NCI-H446 (cell line): ENCODE measurements at regions not wholly inside any gene's neighbourhood (a gene's known extent, or its start where the extent isn't known, plus 50 kb on each side); places are given as distances from the start of the nearest gene placed in this dataset.

Experiments used
- DNase-seq, 2 experiments: peaks; one replicate each; lab custom pipeline; 2025; lab: John Stamatoyannopoulos, UW

GRCh38 chr2:16173893-16174692 lies 233.7 kb downstream of the MYCN start:
- no peak for DNase-seq

GRCh38 chr2:16172324-16173175 lies 232.2 kb downstream of the MYCN start:
- no peak for DNase-seq

DNA sequence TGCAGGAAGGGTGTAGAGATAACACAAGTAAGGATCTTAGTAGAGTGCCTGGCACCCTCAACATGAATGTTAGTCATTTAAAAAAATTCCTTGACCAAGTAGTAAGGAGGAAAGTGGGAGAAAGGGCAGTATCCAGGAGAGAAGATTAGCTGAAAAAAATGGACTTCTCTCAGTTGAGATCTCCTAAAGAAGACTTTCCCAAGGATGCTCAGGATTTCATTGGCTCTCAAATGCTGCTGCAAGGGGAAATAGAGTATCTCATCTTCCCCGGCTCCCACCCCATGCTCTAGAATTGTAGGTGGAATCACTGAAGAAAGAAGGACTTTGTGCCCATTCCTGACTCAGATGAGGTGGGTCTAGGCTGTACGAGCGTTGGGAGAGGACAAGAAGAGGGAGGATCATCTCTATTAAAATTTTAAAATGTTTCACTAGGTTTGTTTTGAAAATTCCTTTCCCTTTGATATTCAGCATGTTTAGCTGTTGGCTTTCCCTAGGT lies 231.1 kb downstream of the MYCN start:
- no peak for DNase-seq

- DNase-seq = no peak
Observed at GRCh38 chr2:16170675-16171424, 230.5 kb downstream of the MYCN start.

DNA sequence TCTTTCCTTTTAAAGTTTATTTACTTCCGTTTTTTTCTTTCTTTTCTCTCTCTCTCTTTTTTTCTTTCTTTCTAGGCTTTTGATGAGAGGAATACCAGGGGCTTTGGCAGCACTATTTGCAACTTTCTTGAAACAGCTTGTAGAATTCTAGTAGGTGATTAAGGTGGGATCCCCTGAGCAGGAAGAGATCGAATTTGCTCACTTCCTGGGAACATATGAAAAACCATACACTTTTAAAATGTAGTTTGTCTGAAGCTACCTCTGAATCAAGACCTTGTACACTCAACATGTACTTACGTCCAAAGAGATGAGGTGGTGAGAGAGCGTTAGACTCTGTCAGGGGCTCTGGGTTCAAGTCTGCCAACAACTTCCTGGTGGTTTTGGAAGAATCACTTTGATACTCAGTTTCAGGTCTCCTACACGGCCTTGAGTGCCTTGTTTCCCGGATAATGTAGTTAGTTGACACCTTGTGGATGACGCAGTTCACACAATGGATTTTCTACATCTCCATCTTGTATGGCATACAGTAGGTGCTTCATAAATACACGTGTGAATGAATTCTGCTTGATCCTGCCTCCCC lies 229.1 kb downstream of the MYCN start:
- no peak for DNase-seq

- DNase-seq = no peak
Observed at GRCh38 chr2:16168506-16169264, 228.3 kb downstream of the MYCN start.

DNA sequence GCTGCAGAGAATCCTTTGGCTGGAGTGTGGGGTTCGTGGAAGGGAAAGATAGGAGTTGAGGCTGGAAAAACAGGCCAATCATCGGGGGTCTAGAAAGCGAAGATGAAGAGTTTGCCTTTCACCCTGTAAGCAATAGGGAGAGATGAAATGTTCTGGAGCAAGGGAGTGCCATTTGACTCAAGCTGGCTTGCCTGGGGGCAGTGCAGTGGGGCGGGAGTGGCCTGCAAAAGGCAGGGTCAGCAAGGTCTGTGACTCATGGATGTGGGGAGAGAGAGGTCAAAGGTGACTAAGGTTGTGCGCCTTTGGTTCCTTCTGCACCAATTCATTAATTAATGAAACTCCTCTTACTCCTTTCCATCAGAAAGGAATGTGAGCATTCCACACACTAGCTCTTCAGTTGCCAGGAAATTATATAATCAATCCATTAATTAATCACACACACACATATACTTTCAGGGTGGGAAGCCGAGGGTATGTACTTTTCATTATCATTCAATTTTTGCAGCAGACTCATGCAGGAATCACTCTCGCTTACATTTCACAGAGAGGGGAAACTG lies 227.6 kb downstream of the MYCN start:
- DNase-seq = no peak

DNA sequence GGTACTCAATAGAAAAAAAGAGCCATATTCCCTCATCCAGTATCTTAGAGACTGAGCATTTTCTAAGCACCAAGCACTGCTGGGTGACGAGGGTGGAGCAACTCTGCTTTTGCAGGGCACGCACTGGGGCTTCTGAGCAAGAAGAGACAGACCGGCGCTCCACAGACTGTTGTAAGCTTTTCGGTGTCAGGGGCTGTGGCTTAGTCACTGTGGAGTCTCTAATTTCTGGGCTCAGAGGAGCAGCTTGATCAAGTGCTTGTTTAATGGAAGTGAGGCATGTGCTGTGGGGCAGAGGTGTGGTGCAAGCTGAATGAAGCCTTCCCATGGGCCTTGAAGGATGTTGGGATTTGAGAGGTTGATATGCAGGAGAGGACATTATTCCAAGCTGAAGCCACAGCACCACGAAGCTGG lies 227.1 kb downstream of the MYCN start:
- DNase-seq = no peak

GRCh38 chr2:16166327-16166981 lies 226.1 kb downstream of the MYCN start:
- no peak for DNase-seq

DNA sequence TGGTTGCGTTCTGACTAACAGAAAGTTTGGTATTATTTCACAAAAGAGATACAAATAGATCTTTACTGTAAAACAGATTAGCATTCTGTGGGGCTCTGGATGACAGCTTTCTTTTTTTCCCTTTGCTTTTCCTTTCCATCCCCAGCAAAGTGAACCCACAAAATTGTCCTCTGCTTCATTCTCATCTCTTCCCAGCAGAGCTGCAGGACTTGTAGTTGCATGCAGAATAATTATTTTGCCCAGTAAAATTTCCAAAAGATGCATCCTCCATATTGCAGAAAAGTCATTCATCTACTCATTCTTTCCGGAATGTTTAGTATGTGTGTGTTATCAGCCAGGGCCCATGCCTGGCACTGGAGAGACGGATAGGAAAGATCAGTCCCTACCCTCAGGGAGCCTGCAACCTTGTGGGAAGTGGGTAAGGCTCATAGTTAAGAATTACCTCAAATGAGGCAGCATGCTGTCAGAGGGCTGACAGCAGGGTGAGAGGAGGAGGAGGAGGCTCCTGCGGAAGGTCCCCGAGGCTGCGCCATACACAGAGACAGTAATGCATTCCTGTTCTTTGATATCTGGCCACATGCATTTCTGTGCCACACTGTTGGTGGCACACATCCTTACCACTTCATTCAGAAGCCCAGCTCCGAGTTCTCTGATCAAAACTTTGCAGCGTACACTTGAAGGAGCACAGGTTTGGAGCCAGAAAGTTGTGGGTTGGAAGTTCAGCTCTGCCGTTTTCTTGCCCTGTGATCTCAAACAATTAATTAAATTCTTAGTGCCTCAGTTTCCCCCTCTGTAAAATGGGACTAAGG lies 225.4 kb downstream of the MYCN start:
- no peak for DNase-seq

GRCh38 chr2:16162491-16163040 lies 222.2 kb downstream of the MYCN start:
- DNase-seq = no peak

- DNase-seq = no peak
Observed at GRCh38 chr2:16161768-16162490, 221.6 kb downstream of the MYCN start.

DNA sequence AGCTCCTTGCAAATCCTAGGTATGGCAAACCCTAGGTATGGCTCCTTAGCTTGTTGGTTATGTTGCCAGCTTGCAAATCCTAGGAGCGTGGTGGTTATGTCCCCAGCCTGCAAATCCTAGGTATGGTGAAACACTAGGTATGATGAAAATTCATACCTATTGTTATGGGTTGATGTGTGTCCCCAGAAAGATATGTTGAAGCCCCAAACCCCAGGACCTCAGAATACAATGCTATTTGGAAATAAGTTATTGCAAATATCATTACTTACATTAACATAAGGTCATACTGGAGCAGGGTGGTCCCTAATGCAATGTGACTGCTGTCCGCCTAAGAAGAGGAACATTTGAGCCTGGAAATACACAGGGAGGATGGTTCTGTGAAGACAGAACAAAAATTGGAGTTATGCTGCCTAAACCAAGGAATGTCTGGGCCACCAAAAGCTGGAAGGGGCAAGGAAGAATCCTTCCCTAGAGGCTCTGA lies 220.8 kb downstream of the MYCN start:
- DNase-seq = no peak

DNA sequence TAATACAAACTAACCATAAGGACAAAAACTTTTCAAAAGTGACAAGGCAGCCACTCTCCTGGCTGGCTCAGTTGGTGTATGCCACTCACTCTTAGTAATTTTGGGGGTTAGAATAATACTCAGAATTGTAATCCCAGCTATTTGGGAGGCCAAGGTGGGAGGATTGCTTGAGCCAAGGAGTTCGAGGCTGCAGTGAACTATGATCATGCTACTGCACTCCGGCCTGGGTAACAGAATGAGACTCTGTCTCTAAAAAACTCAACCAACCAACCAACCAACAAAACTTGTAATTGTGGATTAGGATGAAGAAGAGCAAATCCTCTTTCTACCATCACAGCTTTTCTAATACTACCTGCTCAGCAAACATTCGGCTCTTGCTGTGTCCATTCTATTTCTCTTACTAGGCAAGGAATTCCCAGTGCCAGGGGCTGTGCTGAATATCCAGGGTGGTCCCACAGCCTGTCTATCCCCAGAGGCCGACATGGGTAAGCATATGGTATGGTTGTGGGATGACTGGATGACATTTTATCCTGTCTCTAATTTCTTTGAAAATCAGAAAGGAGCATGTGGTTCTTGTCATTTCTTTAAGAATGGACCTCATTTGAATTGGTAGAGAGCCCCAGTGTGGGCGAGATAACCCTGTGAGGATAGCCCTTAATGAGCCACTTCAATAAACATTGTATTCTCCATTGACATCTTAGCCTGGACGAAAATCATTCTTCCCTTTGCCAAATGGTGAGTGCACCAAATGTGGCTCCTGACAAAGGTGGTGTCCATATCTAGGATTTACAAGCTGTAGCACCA lies 220.1 kb downstream of the MYCN start:
- no peak for DNase-seq

- DNase-seq = no peak
Observed at GRCh38 chr2:16156411-16156810, 216.1 kb downstream of the MYCN start.

DNA sequence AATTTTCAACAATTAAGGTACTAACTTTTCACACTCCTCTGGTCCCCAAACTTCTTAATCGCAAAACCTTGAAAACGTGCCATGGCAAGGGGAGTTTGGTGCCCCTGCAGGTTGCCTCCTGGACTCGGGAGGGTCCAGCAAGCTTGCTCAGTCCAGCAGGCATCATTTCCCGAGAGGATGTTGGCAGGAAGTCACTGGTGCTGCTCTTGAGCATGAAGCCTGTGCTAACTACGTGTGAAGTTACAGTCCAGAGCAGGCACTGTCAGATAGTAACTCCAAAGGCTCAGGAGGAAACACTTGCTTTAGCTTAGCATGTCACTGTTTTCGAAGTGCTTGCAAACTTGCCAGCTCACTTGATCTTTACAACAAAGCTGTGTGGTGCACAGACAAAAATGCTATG lies 215.4 kb downstream of the MYCN start:
- DNase-seq = no peak

DNA sequence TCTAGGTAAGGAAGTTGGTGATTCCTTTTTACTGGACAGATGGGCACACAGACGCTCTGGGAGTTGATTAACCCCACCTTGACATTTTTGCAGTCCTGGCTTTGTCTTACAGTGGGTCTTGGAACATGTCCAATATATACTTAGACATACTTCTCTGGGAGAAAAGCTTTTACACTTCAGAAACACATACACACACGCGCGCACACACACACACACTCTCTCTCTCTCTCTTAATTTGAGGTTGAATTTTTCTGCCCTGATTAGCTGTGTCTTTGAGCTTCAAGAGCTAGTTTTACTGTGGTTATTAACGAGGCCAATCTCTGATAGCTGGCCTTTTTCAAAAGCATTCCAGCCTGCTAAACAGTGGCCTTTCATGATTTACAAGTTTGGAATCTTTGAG lies 215.0 kb downstream of the MYCN start:
- DNase-seq = no peak
